ENCODE measurements at regions not wholly inside any gene's neighbourhood (a gene's known extent, or its start where the extent isn't known, plus 50 kb on each side); places are given as distances from the start of the nearest gene placed in this dataset.

DNA sequence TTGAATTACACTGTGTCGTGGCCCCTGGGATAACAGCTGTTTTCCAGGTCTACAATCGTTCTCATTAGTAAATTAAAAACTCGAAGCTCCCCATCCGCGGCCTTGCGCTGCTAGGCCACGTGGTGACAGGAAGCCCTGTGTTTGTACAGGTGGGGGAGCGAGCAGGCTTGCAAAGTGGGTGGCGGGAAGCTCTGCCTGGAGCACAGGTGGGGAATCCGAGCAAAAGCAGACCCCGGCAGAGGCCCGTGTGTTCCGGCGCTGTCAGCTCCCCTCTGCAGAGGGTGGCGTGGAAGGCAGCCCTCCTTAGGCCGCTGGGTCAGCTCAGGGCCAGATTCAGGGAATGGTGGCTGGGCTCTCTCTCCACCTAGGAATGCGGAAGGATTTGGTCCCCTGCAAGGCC lies 59.5 kb upstream of the ERCC6L2 start:
- no peak for DNase-seq (ENCODE audit: low read depth)
- no peak overlapping the region for H3K4me3 ChIP-seq (ENCODE audit: control insufficient read depth, low read depth, low read length)
- TF ChIP-seq CTCF (IDR thresholded peaks at IDR 0.05; ENCODE audit: control insufficient read depth, insufficient read depth, low read depth, low read length, missing control alignments), result no peak

- DNase-seq (ENCODE audit: low read depth), result no peak
- no peak overlapping the region for H3K4me3 ChIP-seq (ENCODE audit: control insufficient read depth, low read depth, low read length)
- TF ChIP-seq CTCF (IDR thresholded peaks at IDR 0.05; ENCODE audit: control insufficient read depth, insufficient read depth, low read depth, low read length, missing control alignments), result no peak
Observed at GRCh38 chr9:95815133-95815532, 60.4 kb upstream of the ERCC6L2 start.

DNA sequence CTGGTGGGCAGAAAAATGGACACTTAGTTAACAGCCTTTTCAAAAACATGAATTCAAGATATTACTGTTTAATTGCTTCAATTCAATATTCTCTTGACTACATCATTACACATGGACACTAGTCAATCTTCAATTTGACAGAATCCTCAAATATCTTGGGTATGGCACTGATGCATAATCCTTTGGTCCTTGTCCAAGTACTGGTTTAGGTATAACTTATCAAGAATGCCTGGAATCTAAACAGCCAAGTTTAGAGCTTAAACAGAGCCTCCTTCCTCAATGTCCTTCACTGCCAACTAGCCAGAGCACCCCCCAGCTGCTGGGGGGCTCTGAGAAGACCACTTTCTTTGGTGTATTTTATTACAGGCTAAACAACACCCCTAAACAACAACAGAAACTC lies 61.6 kb upstream of the ERCC6L2 start:
- DNase-seq (ENCODE audit: low read depth), result no peak
- H3K4me3 ChIP-seq (ENCODE audit: control insufficient read depth, low read depth, low read length), result no peak overlapping the region
- no peak for TF ChIP-seq CTCF (IDR thresholded peaks at IDR 0.05; ENCODE audit: control insufficient read depth, insufficient read depth, low read depth, low read length, missing control alignments)

DNA sequence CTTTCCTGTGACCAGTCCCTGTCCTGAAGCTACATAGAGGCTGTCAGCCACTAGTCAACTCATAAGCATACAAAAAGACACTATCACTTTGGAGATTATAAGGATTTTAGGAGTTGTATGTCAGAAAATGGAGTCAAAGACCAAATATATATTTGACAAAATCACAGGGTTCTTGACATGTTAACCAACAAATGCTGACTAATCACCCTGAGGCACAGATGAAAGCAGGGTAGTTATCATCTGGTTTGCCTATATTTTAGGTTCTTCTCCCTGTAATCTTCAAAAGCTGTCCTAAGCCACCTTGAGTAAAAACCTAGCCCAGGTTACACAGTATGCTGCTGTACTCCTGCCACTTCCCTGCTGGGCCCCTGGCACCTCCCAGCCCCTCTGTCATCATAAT lies 64.7 kb upstream of the ERCC6L2 start:
- no peak for TF ChIP-seq CTCF (IDR thresholded peaks at IDR 0.05; ENCODE audit: control insufficient read depth, insufficient read depth, low read depth, low read length, missing control alignments)
- H3K4me3 ChIP-seq (ENCODE audit: control insufficient read depth, low read depth, low read length), result no peak overlapping the region
- DNase-seq (ENCODE audit: low read depth), result no peak

GRCh38 chr9:95810133-95810532 lies 65.4 kb upstream of the ERCC6L2 start:
- DNase-seq (ENCODE audit: low read depth), result no peak
- no peak overlapping the region for H3K4me3 ChIP-seq (ENCODE audit: control insufficient read depth, low read depth, low read length)
- TF ChIP-seq CTCF (IDR thresholded peaks at IDR 0.05; ENCODE audit: control insufficient read depth, insufficient read depth, low read depth, low read length, missing control alignments), result no peak

DNA sequence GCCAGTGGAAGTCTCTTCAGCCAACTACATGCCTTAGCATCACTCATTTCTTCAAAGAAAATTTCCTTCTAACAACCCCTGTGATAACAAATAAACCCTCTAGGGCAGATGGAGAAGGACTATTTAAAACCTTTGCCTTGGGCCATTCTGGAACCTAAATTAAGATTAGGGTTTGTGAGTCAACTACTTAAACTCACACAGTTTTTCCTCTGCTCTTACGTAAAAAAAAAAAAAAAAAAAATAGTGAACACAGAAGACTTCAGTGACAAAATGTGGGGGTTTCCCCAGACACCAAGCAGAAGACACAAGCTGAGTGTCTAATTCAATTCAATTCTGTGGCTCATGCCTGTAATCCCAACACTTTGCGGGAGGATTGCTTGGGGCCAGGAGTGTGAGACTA lies 65.8 kb upstream of the ERCC6L2 start:
- no peak for TF ChIP-seq CTCF (IDR thresholded peaks at IDR 0.05; ENCODE audit: control insufficient read depth, insufficient read depth, low read depth, low read length, missing control alignments)

GRCh38 chr9:95808011-95808410 lies 67.5 kb upstream of the ERCC6L2 start:
- DNase-seq (ENCODE audit: low read depth), result no peak
- no peak overlapping the region for H3K4me3 ChIP-seq (ENCODE audit: control insufficient read depth, low read depth, low read length)
- no peak for TF ChIP-seq CTCF (IDR thresholded peaks at IDR 0.05; ENCODE audit: control insufficient read depth, insufficient read depth, low read depth, low read length, missing control alignments)

More for the DNA sequence above, 65.8 kb upstream of the ERCC6L2 start:
- no peak for DNase-seq (ENCODE audit: low read depth)
- no peak overlapping the region for H3K4me3 ChIP-seq (ENCODE audit: control insufficient read depth, low read depth, low read length)

Measured in AG09309 (cell line).